GM19455 (cell line): ENCODE measurements at regions not wholly inside any gene's neighbourhood (a gene's known extent, or its start where the extent isn't known, plus 50 kb on each side); places are given as distances from the start of the nearest gene placed in this dataset.

Source experiments
- ATAC-seq: cut with Tn5 transposase; IDR thresholded peaks from one replicate; pipeline ENCODE4 v1.9.1; 2021; ENCODE audit not compliant: unreplicated experiment

GRCh38 chrX:149275836-149276235, 229.3 kb downstream of the IDS start:
- no peak for ATAC-seq

- ATAC-seq = no peak
Observed at GRCh38 chrX:149274516-149275105, 230.5 kb downstream of the IDS start.

GRCh38 chrX:149272690-149273463, 232.2 kb downstream of the IDS start:
- no peak for ATAC-seq

- ATAC-seq = no peak
Observed at GRCh38 chrX:149267878-149268813, 237.0 kb downstream of the IDS start.

- ATAC-seq = no peak
Observed at GRCh38 chrX:149262086-149262485, 243.0 kb downstream of the IDS start.

GRCh38 chrX:149259241-149259640, 245.9 kb downstream of the IDS start:
- no peak for ATAC-seq

GRCh38 chrX:149255860-149256259, 249.2 kb downstream of the IDS start:
- ATAC-seq = no peak

GRCh38 chrX:149248073-149248625, 257.0 kb downstream of the IDS start:
- no peak for ATAC-seq

- ATAC-seq = no peak
Observed at GRCh38 chrX:149230689-149231088, 274.4 kb downstream of the IDS start.

- ATAC-seq = no peak
Observed at GRCh38 chrX:149223854-149224253, 281.3 kb downstream of the IDS start.

- ATAC-seq = no peak
Observed at GRCh38 chrX:149222040-149222439, 283.1 kb downstream of the IDS start.

- no peak for ATAC-seq
Observed at GRCh38 chrX:149221230-149221629, 283.9 kb downstream of the IDS start.

GRCh38 chrX:149213264-149213663, 291.8 kb downstream of the IDS start:
- no peak for ATAC-seq

- ATAC-seq = no peak
Observed at GRCh38 chrX:149208307-149208706, 296.8 kb downstream of the IDS start.

- no peak for ATAC-seq
Observed at GRCh38 chrX:149207518-149207917, 297.6 kb downstream of the IDS start.

GRCh38 chrX:149205937-149206336, 299.2 kb downstream of the IDS start:
- ATAC-seq = no peak

- no peak for ATAC-seq
Observed at GRCh38 chrX:149205081-149205480, 300.0 kb downstream of the IDS start.

GRCh38 chrX:149199734-149200133, 305.4 kb downstream of the IDS start:
- no peak for ATAC-seq

GRCh38 chrX:149198980-149199732, 305.9 kb downstream of the IDS start:
- ATAC-seq = no peak

GRCh38 chrX:149185087-149185486, 320.0 kb downstream of the IDS start:
- no peak for ATAC-seq
